ENCODE measurements at regions not wholly inside any gene's neighbourhood (a gene's known extent, or its start where the extent isn't known, plus 50 kb on each side); places are given as distances from the start of the nearest gene placed in this dataset.

DNA sequence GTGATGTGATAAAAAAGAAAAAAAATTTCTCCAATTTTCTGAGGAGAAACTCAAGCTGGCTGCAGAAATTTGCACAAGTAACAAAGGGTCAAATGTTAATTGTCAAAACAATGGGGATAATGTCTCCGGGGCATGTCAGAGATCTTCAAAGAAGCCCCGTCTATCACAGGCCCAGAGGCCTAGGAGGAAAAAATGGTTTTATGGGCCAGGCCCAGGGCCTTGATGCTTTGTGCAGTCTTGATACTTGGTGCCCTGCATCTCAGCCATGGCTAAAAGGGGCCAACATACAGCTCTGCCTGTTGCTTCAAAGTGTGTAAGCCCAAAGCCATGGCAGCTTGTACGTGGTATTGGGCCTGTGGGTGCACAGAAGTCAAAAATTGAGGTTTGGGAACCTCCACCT, 961.0 kb downstream of the FAM133A start:
- no peaks in the 10 kb centered on the region for H3K36me3 Mint-ChIP-seq (ENCODE audit: low read depth)
- no peak overlapping the region for H3K4me3 Mint-ChIP-seq

GRCh38 chrX:94645726-94646125, 971.7 kb downstream of the FAM133A start:
- DNase-seq: no peak
- TF ChIP-seq CTCF (IDR thresholded peaks at IDR 0.05): no peak
- H3K4me1 Mint-ChIP-seq: no peaks in the 10 kb centered on the region
- no peak overlapping the region for H3K4me3 Mint-ChIP-seq
- ChIA-PET POLR2A (no interaction called here), CTCF (no interaction called here)
- ATAC-seq (ENCODE audit: low read depth): no peak
- H3K27ac Mint-ChIP-seq: no peak overlapping the region
- intact Hi-C loops (cut with micrococcal nuclease): no loop called here
- no peaks in the 10 kb centered on the region for H3K36me3 Mint-ChIP-seq (ENCODE audit: low read depth)
- H3K27me3 Mint-ChIP-seq: no peaks in the 10 kb centered on the region
- H3K9me3 Mint-ChIP-seq: no peaks in the 10 kb centered on the region

More for the DNA sequence above, 961.0 kb downstream of the FAM133A start:
- TF ChIP-seq CTCF (IDR thresholded peaks at IDR 0.05): no peak
- Mint-ChIP-seq H3K27me3 (no peaks in the 10 kb centered on the region), H3K27ac (no peak overlapping the region), H3K4me1 (no peaks in the 10 kb centered on the region), H3K9me3 (peaks cover 3% of the 10 kb centered on the region)
- CTCF ChIA-PET: no interaction called here
- intact Hi-C loops (cut with micrococcal nuclease): no loop called here
- DNase-seq: no peak
- POLR2A ChIA-PET: no interaction called here
- no peak for ATAC-seq (ENCODE audit: low read depth)

GRCh38 chrX:94655180-94655579, 981.2 kb downstream of the FAM133A start:
- ATAC-seq (ENCODE audit: low read depth) (no peak), DNase-seq (no peak)
- intact Hi-C loops (cut with micrococcal nuclease): no loop called here
- no peaks in the 10 kb centered on the region for H3K36me3 Mint-ChIP-seq (ENCODE audit: low read depth)
- no peaks in the 10 kb centered on the region for H3K27me3 Mint-ChIP-seq
- H3K4me1 Mint-ChIP-seq: no peaks in the 10 kb centered on the region
- H3K9me3 Mint-ChIP-seq: peaks cover 9% of the 10 kb centered on the region
- POLR2A ChIA-PET: no interaction called here
- CTCF ChIA-PET: no interaction called here
- no peak overlapping the region for H3K4me3 Mint-ChIP-seq
- TF ChIP-seq CTCF (IDR thresholded peaks at IDR 0.05): no peak
- no peak overlapping the region for H3K27ac Mint-ChIP-seq

DNA sequence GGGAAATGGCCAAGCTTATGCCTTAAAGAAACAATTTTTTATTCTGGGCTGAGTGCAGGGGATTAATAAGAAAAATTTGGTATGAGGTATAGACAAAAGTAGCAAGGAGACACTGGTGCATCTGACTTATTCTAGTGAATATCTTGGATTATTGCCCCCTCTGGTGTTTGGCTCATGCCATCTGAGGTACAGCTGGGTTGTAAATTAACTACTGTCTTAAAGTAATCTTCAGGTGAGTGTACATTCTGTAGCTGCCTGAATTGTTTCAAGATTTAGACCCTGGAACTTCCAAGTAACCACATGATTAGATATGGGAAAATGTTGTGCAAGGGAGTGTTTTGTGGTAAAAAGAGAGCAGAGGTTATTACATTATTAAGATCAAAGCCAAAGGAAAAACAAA, 988.7 kb downstream of the FAM133A start:
- POLR2A ChIA-PET: no interaction called here
- peaks cover 6% of the 10 kb centered on the region for H3K9me3 Mint-ChIP-seq
- DNase-seq (no peak), ATAC-seq (ENCODE audit: low read depth) (no peak)
- no peak for TF ChIP-seq CTCF (IDR thresholded peaks at IDR 0.05)
- H3K4me1 Mint-ChIP-seq: no peaks in the 10 kb centered on the region
- CTCF ChIA-PET: no interaction called here
- H3K4me3 Mint-ChIP-seq: no peak overlapping the region
- intact Hi-C loops (cut with micrococcal nuclease): no loop called here
- H3K27me3 Mint-ChIP-seq: no peaks in the 10 kb centered on the region
- H3K27ac Mint-ChIP-seq: no peak overlapping the region
- no peaks in the 10 kb centered on the region for H3K36me3 Mint-ChIP-seq (ENCODE audit: low read depth)

DNA sequence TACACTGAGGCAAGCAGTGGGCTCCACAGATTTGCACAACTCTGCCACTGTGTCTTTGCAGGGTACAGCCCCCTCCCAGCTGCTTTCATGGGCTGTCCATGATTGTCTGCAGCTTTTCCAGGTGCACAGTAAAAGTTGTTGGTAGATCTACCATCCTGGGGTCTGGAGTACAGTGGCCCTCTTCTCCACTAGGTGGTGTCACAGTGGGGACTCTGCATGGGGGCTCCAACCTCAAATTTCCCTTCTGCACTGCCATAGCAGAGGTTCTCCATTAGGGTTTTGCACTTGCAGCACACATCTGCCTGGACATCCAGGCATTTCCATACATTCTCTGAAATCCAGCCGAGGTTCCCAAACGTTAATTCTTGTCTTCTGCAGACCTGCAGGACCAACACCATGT, 1002.3 kb downstream of the FAM133A start:
- H3K4me1 Mint-ChIP-seq: no peaks in the 10 kb centered on the region
- ChIA-PET POLR2A (no interaction called here), CTCF (no interaction called here)
- no peak overlapping the region for H3K27ac Mint-ChIP-seq
- ATAC-seq (ENCODE audit: low read depth) (no peak), DNase-seq (no peak)
- no peak overlapping the region for H3K4me3 Mint-ChIP-seq
- intact Hi-C loops (cut with micrococcal nuclease): no loop called here
- TF ChIP-seq CTCF (IDR thresholded peaks at IDR 0.05): no peak
- H3K36me3 Mint-ChIP-seq (ENCODE audit: low read depth): no peaks in the 10 kb centered on the region
- no peaks in the 10 kb centered on the region for H3K9me3 Mint-ChIP-seq
- no peaks in the 10 kb centered on the region for H3K27me3 Mint-ChIP-seq

All from activated B cell treated with CpG ODN at 0.5 μM for 24 hours (primary cell).